HG03457 (cell line): ENCODE measurements at regions not wholly inside any gene's neighbourhood (a gene's known extent, or its start where the extent isn't known, plus 50 kb on each side); places are given as distances from the start of the nearest gene placed in this dataset.

Experiments used
- ATAC-seq: cut with Tn5 transposase; IDR thresholded peaks from one replicate; pipeline ENCODE4 v1.9.1; 2021; ENCODE audit warnings: moderate number of reproducible peaks; ENCODE audit not compliant: unreplicated experiment

DNA sequence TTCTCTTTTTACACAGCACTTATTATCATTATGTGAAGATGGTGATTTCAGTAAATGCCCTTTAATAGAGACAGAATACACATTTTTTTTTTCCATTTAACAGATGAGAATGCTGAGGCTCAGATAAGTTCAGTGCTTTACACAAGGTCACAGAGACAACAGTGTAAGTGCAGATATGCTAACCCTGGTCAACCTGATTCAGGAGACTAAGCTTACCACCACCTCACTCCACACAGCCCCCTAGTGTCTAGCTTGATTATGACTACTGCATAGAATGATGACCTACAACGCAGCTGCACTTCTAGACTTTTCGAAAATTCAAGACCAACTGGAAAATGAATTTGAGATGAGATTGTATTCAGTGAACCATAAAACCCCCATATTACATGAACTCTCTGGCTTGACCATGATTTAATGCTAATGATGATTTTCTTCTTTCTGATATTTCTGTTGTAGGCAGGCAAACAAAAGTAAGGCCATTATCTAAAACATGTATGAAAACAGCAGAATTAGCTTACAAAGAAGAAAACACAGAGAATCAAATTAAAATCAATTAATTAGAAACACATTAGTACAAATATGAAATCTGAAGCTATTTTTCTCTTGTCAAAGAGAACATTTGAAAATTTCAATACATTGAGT, 212.1 kb upstream of the PHACTR1 start:
- no peak for ATAC-seq

GRCh38 chr6:12505486-12505885, 211.1 kb upstream of the PHACTR1 start:
- no peak for ATAC-seq

DNA sequence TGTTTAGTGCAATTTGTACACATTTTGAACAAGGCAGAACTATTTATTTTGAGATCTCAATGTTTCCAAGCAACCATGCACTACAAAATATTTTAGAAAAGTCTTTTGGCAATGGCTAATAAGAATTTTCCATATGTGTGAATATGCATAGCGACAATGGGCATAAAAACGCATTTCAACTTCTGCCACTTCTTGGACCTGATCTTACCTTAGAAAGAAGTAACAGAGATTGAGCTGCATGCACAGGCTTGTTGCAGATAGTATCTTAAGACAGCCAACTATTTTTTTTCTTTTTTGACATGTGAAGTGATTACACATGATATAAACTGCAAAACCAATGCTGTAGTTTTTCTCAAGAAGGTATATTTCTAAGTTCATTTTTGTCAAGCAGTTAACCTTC, 210.4 kb upstream of the PHACTR1 start:
- ATAC-seq, result no peak

DNA sequence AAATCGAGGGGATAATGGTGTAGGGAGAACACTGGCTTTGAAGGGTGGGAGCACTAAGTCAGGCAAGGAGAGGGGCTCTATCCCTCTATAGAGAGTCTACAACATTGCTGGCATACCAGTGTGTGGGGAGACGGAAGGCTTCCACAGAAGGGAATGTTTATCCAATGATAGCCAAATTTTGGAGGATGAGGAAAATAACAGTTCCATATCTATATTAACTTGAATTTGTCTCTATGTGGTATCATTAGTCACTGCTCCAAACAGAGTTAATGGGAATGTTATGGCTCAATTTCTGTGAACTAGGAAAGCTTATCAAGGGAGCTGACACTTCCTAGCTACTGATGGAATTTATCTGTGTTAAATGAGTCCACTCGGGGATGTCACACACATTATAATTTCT, 208.9 kb upstream of the PHACTR1 start:
- ATAC-seq, result no peak

- no peak for ATAC-seq
Measured at GRCh38 chr6:12508553-12508952, 208.0 kb upstream of the PHACTR1 start.

- no peak for ATAC-seq
Measured at GRCh38 chr6:12509060-12509459, 207.5 kb upstream of the PHACTR1 start.

DNA sequence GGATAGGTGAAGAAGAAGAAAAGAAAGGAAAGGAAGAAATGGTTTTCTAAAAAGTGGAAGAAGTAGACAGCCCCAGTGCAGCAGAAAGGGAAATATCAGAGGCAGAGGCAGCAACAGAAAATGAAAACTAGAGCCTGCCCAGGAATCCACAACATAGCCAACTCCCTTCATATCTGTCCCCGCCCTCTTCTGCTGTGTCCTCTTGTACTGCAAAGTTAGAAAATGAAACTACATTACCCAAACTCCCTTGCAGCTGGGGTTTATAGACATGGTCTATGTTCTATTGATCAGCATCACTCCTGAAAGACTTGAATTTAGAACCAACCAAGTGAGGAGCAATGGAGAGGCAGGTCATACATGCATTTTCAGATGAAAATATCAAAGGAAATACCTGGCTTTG, 200.5 kb upstream of the PHACTR1 start:
- ATAC-seq, result no peak

DNA sequence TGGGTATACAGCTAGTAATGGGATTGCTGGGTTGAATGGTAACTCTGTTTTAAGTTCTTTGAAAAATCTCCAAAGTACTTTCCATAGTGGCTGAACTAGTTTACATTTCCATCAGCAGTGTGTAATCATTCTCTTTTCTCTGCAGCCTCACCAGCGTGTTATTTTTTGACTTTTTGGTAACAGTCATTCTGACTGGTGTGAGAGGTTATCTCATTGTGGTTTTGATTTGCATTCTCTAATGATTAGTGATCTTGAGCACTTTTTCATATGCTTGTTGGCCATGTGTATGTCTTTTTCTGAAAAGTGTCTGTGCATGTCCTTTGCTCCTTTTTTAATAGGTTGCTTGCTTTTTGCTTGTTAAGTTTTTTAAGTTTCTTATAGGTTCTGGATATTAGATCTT, 194.2 kb upstream of the PHACTR1 start:
- no peak for ATAC-seq

- ATAC-seq, result no peak
Measured at GRCh38 chr6:12523726-12524125, 192.8 kb upstream of the PHACTR1 start.

- no peak for ATAC-seq
Measured at GRCh38 chr6:12525276-12525675, 191.3 kb upstream of the PHACTR1 start.

- ATAC-seq, result no peak
Measured at GRCh38 chr6:12527339-12527738, 189.2 kb upstream of the PHACTR1 start.

GRCh38 chr6:12528136-12528535, 188.4 kb upstream of the PHACTR1 start:
- ATAC-seq, result no peak

GRCh38 chr6:12528581-12529363, 187.8 kb upstream of the PHACTR1 start:
- no peak for ATAC-seq

DNA sequence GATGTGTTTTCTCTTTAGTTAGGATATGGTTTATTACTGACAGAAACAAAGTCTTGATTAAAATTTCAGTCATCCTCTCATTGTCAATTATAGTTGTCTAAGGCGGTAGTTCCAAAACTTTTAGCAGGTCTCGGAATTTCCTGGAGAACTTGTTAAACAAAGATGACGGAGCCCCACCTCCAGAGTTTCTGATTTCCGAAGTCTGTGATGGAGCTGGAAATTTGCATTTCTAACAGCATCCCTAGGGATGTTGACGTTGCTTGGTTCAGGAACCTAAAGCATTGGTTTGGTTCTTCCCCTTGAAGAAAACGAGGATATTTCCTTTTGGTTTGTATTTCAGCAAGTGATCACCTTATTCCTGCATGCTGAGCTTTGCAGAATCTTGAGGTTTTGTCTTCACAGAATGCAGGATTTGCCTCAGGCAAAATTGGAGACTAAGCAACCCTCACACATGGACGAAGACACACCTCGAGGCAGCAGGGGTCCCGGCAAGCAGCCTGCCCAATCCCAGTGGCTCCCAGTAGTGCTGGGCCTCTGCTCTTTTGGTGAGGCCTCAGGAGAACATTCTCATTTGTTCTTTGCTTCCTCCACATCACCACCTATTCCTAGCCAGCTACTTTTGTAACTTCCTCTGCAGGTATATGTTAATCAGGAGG, 187.1 kb upstream of the PHACTR1 start:
- no peak for ATAC-seq

DNA sequence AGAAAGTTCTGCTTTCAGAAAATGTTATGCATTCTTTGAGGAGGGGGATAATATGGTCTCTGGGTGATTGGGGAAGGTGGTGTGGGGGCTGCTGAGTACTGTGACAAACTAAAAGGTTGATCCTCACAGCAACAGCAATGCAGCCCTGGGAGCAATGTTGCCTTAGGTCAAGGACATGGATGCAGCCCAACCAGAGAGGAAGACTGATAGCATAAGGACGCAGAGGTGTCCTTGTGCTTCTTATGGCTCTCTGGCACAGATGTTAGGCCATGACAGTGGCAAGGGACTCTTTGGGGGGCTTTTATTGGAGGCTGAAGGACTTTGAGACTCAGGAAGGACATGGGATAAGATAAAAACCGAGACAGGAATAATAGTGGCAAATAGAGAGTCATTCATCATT, 186.2 kb upstream of the PHACTR1 start:
- no peak for ATAC-seq

DNA sequence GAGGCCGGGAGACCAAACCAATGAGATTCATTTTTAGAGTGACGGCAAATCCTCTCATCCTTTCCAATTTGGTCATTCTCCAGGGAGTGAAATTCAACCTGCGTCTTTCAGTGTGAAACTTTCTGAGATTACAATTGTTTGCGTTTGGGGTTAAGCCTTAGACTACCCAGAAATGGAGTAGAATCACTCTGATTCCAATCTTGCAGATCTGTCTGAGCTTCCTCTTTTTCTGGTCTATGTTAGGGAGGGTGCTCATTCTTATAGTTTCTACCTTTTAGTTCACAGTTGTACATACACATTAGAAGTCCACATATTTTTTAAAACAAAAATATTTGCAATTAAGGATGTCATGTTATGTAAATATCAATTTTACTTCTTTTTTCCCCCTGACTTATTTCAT, 183.0 kb upstream of the PHACTR1 start:
- ATAC-seq, result no peak

- no peak for ATAC-seq
Measured at GRCh38 chr6:12534069-12534853, 182.3 kb upstream of the PHACTR1 start.

- ATAC-seq, result no peak
Measured at GRCh38 chr6:12535586-12536314, 180.8 kb upstream of the PHACTR1 start.

DNA sequence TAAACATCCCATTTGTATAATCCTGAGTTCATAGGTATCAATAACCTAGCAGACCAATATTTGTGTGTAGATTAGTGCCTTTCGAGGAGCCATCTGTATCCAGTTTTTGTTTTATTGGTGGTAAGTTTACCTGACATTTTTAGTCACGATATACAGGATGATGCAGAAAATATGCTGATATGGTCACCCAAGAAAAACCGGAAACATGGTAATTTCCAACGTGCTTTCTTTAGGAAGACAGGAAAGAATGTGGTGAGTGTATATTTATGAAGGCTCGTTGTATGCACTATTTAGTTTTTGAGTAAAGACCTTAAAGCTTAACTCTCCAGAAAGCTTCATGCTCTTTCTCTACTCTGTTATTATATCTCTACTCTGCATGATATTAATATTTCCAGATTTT, 180.2 kb upstream of the PHACTR1 start:
- ATAC-seq, result no peak

DNA sequence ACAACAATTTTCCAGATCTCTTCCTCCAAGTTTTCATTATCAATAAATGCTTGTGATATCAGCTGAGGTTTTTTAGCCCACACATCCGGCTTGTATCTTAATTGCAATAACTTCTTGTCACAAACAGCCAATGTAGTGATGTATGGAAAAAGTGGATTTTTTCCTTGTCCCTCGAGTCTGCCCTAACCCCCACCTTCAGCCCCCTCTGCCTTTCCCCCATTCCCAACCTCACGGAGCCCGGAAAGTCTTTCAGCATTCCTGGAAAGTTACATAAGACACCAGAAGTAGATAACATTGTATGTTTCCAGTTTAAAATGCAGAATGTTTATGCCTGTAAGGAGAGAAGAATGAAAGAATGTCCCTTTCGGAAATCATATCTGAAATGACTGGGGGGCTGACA, 179.2 kb upstream of the PHACTR1 start:
- ATAC-seq, result no peak

DNA sequence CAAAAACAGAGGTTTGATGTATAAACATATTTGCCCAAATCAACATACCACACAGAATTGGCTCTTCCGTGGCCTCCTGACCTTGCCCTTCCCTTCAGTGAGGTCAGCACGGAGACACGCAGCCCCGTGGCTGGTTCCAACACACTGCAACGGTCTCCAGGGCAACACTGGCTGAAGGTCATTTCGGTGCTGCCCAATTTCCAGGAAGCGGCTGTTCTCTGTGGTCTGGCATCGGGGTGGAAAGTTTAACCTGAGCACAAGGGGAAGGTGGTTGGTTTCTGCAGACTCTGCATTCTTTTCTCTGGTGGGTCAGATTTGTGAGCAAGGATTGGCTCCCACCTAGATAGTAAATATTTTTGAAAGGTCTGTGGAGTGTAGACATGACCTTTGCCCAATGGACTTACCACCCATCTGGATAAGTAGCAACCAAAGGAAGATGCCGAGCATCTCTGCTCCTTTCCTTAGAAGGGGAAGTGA, 177.6 kb upstream of the PHACTR1 start:
- no peak for ATAC-seq
